ENCODE measurements at regions not wholly inside any gene's neighbourhood (a gene's known extent, or its start where the extent isn't known, plus 50 kb on each side); places are given as distances from the start of the nearest gene placed in this dataset.

GRCh38 chr1:29688471-29689365 is 452.4 kb downstream of the PTPRU start:
- DNase-seq (ENCODE audit: low read depth, low spot score): no peak
- Histone ChIP-seq H3K79me2 (ENCODE audit: insufficient read depth, low read length) (no peaks in the 10 kb centered on the region), H3K9ac (ENCODE audit: low read length) (no peak overlapping the region), H3K36me3 (ENCODE audit: control insufficient read depth in 1 of 2, insufficient read depth in 2 of 2, low read length in 2 of 2) (no peaks in the 10 kb centered on the region), H4K20me1 (ENCODE audit: insufficient read depth) (no peaks in the 10 kb centered on the region), H3K9me2 (ENCODE audit: insufficient read depth) (no peaks in the 10 kb centered on the region), H3K4me3 (replicated peaks in 1 of 2; ENCODE audit: low read depth in 1 of 2, low read length in 2 of 2) (no peak overlapping the region), H2AFZ (ENCODE audit: low read depth, low read length, poor library complexity, severe bottlenecking) (no peak overlapping the region), H3K4me2 (ENCODE audit: low read length) (peak overlapping the region; percentile 37), H3K9me3 (ENCODE audit: control insufficient read depth in 1 of 2, insufficient read depth in 1 of 2, low read depth in 1 of 2, low read length in 2 of 2) (no peaks in the 10 kb centered on the region), H3K4me1 (ENCODE audit: control insufficient read depth in 1 of 2, insufficient read depth in 2 of 2, low read length in 2 of 2) (peaks cover 0 to 10% of the 10 kb centered on the region in 2 experiments; a peak in 2 of 4 replicates), H3K27ac (ENCODE audit: low read depth, low read length) (no peak overlapping the region), H3K27me3 (ENCODE audit: insufficient read depth, low read length) (peaks cover 55% of the 10 kb centered on the region)
- TF ChIP-seq CEBPB (IDR thresholded peaks at IDR 0.05; ENCODE audit: low read depth) (no peak), EGR1 (IDR thresholded peaks at IDR 0.05; ENCODE audit: low read depth) (no peak), TCF7L2 (IDR thresholded peaks at IDR 0.05; ENCODE audit: borderline replicate concordance, extremely low read depth, insufficient read depth, insufficient read length) (peak; percentile 56), POLR2A (IDR thresholded peaks at IDR 0.05; ENCODE audit: borderline replicate concordance, extremely low read depth, insufficient read depth, insufficient read length) (no peak), RAD21 (IDR thresholded peaks at IDR 0.05; ENCODE audit: low read depth) (no peak)
- intact Hi-C loops (cut with micrococcal nuclease): no loop called here
- ChIA-PET RAD21 (ENCODE audit: low non-redundant PET in 1 of 2, low total read pairs in 2 of 2, uncharacterized antibody in 2 of 2, unreplicated experiment in 2 of 2) (interaction anchor here in 1 of 2 experiments (0.7 kb wide), 1 partner anchor 9 kb away, joined by 3 read pairs; no protein-coding TSS in a partner anchor), CTCF (interaction anchor here (1.0 to 4.0 kb wide), 3 partner anchors 10 to 15 kb away, joined by 3 to 15 read pairs (median 13); no protein-coding TSS in a partner anchor), POLR2A (no interaction called here)
- no TSS peak for BruUV-seq (replicated peaks)
- no peak for ATAC-seq

- ChIA-PET POLR2A (no interaction called here), RAD21 (ENCODE audit: low non-redundant PET in 1 of 2, low total read pairs in 2 of 2, uncharacterized antibody in 2 of 2, unreplicated experiment in 2 of 2) (interaction anchor here in 1 of 2 experiments (0.7 kb wide), 1 partner anchor 10 kb away, joined by 3 read pairs; no protein-coding TSS in a partner anchor), CTCF (interaction anchor here (0.7 to 4.0 kb wide), 3 partner anchors 11 to 346 kb away, joined by 4 to 15 read pairs (median 13); no protein-coding TSS in a partner anchor)
- Histone ChIP-seq H3K79me2 (ENCODE audit: insufficient read depth, low read length) (no peaks in the 10 kb centered on the region), H3K4me3 (replicated peaks in 1 of 2; ENCODE audit: low read depth in 1 of 2, low read length in 2 of 2) (no peak overlapping the region), H3K9me3 (ENCODE audit: control insufficient read depth in 1 of 2, insufficient read depth in 1 of 2, low read depth in 1 of 2, low read length in 2 of 2) (no peaks in the 10 kb centered on the region), H2AFZ (ENCODE audit: low read depth, low read length, poor library complexity, severe bottlenecking) (no peak overlapping the region), H4K20me1 (ENCODE audit: insufficient read depth) (no peaks in the 10 kb centered on the region), H3K9me2 (ENCODE audit: insufficient read depth) (no peaks in the 10 kb centered on the region), H3K9ac (ENCODE audit: low read length) (no peak overlapping the region), H3K4me2 (ENCODE audit: low read length) (no peak overlapping the region), H3K4me1 (ENCODE audit: control insufficient read depth in 1 of 2, insufficient read depth in 2 of 2, low read length in 2 of 2) (peaks cover 0 to 10% of the 10 kb centered on the region in 2 experiments; a peak in 2 of 4 replicates), H3K36me3 (ENCODE audit: control insufficient read depth in 1 of 2, insufficient read depth in 2 of 2, low read length in 2 of 2) (no peaks in the 10 kb centered on the region), H3K27ac (ENCODE audit: low read depth, low read length) (no peak overlapping the region), H3K27me3 (ENCODE audit: insufficient read depth, low read length) (peaks cover 53% of the 10 kb centered on the region)
- no TSS peak for BruUV-seq (replicated peaks)
- no peak for DNase-seq (ENCODE audit: low read depth, low spot score)
- ATAC-seq: no peak
- intact Hi-C loops (cut with micrococcal nuclease): no loop called here
- no peak for TF ChIP-seq ZFX (IDR thresholded peaks at IDR 0.05)
- no peak for TF ChIP-seq MAX (IDR thresholded peaks at IDR 0.05)
- no peak for TF ChIP-seq SRF (IDR thresholded peaks at IDR 0.05; ENCODE audit: low read depth)
- no peak for TF ChIP-seq SIN3A (IDR thresholded peaks at IDR 0.05; ENCODE audit: low read depth)
- no peak for TF ChIP-seq RAD21 (IDR thresholded peaks at IDR 0.05; ENCODE audit: low read depth)
- TF ChIP-seq TCF7L2 (IDR thresholded peaks at IDR 0.05; ENCODE audit: borderline replicate concordance, extremely low read depth, insufficient read depth, insufficient read length): no peak
- TF ChIP-seq, protein P1, sequence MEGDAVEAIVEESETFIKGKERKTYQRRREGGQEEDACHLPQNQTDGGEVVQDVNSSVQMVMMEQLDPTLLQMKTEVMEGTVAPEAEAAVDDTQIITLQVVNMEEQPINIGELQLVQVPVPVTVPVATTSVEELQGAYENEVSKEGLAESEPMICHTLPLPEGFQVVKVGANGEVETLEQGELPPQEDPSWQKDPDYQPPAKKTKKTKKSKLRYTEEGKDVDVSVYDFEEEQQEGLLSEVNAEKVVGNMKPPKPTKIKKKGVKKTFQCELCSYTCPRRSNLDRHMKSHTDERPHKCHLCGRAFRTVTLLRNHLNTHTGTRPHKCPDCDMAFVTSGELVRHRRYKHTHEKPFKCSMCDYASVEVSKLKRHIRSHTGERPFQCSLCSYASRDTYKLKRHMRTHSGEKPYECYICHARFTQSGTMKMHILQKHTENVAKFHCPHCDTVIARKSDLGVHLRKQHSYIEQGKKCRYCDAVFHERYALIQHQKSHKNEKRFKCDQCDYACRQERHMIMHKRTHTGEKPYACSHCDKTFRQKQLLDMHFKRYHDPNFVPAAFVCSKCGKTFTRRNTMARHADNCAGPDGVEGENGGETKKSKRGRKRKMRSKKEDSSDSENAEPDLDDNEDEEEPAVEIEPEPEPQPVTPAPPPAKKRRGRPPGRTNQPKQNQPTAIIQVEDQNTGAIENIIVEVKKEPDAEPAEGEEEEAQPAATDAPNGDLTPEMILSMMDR (IDR thresholded peaks at IDR 0.05 in 2 of 3, conservative IDR thresholded peaks at IDR 0.05 in 1 of 3; ENCODE audit: borderline replicate concordance in 1 of 3, insufficient read depth in 1 of 3, low read depth in 2 of 3, low read length in 2 of 3): no peak
- TF ChIP-seq, protein P2, sequence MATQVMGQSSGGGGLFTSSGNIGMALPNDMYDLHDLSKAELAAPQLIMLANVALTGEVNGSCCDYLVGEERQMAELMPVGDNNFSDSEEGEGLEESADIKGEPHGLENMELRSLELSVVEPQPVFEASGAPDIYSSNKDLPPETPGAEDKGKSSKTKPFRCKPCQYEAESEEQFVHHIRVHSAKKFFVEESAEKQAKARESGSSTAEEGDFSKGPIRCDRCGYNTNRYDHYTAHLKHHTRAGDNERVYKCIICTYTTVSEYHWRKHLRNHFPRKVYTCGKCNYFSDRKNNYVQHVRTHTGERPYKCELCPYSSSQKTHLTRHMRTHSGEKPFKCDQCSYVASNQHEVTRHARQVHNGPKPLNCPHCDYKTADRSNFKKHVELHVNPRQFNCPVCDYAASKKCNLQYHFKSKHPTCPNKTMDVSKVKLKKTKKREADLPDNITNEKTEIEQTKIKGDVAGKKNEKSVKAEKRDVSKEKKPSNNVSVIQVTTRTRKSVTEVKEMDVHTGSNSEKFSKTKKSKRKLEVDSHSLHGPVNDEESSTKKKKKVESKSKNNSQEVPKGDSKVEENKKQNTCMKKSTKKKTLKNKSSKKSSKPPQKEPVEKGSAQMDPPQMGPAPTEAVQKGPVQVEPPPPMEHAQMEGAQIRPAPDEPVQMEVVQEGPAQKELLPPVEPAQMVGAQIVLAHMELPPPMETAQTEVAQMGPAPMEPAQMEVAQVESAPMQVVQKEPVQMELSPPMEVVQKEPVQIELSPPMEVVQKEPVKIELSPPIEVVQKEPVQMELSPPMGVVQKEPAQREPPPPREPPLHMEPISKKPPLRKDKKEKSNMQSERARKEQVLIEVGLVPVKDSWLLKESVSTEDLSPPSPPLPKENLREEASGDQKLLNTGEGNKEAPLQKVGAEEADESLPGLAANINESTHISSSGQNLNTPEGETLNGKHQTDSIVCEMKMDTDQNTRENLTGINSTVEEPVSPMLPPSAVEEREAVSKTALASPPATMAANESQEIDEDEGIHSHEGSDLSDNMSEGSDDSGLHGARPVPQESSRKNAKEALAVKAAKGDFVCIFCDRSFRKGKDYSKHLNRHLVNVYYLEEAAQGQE (IDR thresholded peaks at IDR 0.05; ENCODE audit: low read depth): no peak
Observed at GRCh38 chr1:29687601-29688244, 451.4 kb downstream of the PTPRU start.

Measured in HCT116 (cell line).